Duodenal mucosa (tissue), 2 donors: ENCODE measurements at regions not wholly inside any gene's neighbourhood (a gene's known extent, or its start where the extent isn't known, plus 50 kb on each side); places are given as distances from the start of the nearest gene placed in this dataset.

Source experiments
- H3K27ac ChIP-seq: one replicate; pipeline ENCODE4 v1.7.0; 2013; ENCODE audit warnings: low read depth, low read length
- H3K27me3 ChIP-seq, 2 donors: one replicate each; pipeline ENCODE4 v1.7.0; 2013; ENCODE audit warnings: low read length in 2 of 2, control low read depth in 1 of 2; ENCODE audit not compliant: insufficient read depth in 2 of 2, control insufficient read depth in 1 of 2
- H3K36me3 ChIP-seq, 2 donors: one replicate each; pipeline ENCODE4 v1.7.0; 2013; ENCODE audit warnings: low read length in 2 of 2, control low read depth in 1 of 2; ENCODE audit not compliant: insufficient read depth in 2 of 2, control insufficient read depth in 1 of 2
- H3K4me1 ChIP-seq, 2 donors: one replicate each; pipeline ENCODE4 v1.7.0; 2013; ENCODE audit warnings: low read length in 2 of 2, control low read depth in 1 of 2; ENCODE audit not compliant: insufficient read depth in 2 of 2, control insufficient read depth in 1 of 2
- H3K4me3 ChIP-seq, 2 donors: one replicate each; pipeline ENCODE4 v1.7.0; 2013; ENCODE audit warnings: low read length in 2 of 2, low read depth in 1 of 2
- H3K9ac ChIP-seq, 2 donors: one replicate each; pipeline ENCODE4 v1.7.0; 2013; ENCODE audit warnings: low read length in 2 of 2, low read depth in 1 of 2
- H3K9me3 ChIP-seq, 2 donors: one replicate each; pipeline ENCODE4 v1.7.0; 2013; ENCODE audit warnings: low read length in 2 of 2, control low read depth in 1 of 2; ENCODE audit not compliant: control insufficient read depth in 1 of 2

DNA sequence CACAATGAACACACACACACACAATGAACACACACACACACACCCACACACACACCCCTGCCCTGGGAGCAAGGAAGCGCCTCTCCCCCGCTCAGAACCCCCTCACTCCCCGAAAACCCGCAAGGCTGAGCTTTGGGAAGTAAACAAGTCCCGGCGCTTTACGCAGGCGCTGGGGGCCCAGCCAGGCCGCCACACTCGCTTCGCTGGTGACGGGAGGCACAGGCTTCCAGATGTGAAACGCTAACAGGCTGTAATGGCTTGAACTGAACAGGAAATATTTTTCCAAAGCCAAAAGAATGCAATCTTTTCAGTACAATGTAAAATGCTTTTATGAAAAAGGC is 122.7 kb upstream of the IGF1R start:
- Histone ChIP-seq H3K9me3 (no peaks in the 10 kb centered on the region), H3K4me3 (no peak overlapping the region), H3K4me1 (no peaks in the 10 kb centered on the region), H3K36me3 (no peaks in the 10 kb centered on the region), H3K9ac (no peak overlapping the region), H3K27ac (no peak overlapping the region), H3K27me3 (peaks cover 0 to 8% of the 10 kb centered on the region in 2 donors)

DNA sequence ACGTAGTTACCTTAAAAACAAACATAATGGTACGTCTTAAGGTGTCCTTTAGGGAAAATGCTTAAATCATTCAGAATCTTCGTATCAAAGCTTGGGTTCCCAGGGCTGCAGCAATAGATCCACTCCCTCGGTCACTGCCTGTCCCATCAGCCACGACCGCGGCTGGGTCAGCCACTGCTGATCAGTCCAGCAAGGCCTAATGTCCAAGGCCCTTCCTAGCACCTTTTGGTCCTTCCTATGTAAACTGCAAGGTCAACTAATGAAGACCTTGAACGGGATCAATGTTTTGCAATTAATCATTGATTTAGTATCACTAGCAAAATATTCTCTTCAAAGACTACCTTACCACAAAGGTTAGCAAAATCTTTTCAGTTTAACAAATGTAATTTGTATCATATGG is 122.2 kb upstream of the IGF1R start:
- Histone ChIP-seq H3K9ac (no peak overlapping the region), H3K27me3 (peaks cover 0 to 8% of the 10 kb centered on the region in 2 donors), H3K4me3 (no peak overlapping the region), H3K4me1 (no peaks in the 10 kb centered on the region), H3K27ac (no peak overlapping the region), H3K9me3 (no peaks in the 10 kb centered on the region), H3K36me3 (no peaks in the 10 kb centered on the region)

DNA sequence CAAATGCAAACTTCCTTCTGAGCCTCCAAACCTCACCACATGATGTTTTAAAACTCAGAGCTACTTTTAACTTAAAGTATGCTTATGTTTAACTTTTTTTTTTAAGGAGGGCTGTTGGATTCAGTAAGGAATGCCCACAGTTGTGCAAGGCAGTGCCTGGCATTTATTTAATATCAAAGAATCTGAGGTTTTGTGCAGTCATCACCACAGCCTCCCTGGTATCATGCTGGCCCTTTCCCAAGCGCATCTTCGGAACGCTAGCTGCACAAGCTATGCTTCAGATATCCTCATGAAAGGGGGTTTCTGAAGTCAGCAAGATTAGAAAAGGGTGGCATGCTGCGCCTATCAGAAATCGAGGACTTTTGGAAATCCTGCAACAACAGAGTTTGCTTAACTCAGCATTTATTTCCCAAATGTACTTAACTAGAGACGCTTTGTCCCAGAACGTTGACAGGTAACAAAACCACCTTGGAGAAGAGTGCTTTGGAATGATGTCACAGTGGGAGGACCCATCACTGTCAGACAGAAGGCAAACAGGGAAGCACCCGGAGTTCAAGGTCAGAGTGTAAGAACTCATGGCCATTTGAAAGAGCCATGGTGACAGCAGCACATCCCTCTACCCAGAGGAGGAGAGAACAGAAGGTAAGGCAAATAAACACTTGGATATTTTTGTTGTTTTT is 120.2 kb upstream of the IGF1R start:
- H3K27ac ChIP-seq = no peak overlapping the region
- H3K9me3 ChIP-seq = no peaks in the 10 kb centered on the region
- H3K27me3 ChIP-seq = peaks cover 0 to 8% of the 10 kb centered on the region in 2 donors
- no peaks in the 10 kb centered on the region for H3K4me1 ChIP-seq
- no peak overlapping the region for H3K9ac ChIP-seq
- no peak overlapping the region for H3K4me3 ChIP-seq
- H3K36me3 ChIP-seq = no peaks in the 10 kb centered on the region

DNA sequence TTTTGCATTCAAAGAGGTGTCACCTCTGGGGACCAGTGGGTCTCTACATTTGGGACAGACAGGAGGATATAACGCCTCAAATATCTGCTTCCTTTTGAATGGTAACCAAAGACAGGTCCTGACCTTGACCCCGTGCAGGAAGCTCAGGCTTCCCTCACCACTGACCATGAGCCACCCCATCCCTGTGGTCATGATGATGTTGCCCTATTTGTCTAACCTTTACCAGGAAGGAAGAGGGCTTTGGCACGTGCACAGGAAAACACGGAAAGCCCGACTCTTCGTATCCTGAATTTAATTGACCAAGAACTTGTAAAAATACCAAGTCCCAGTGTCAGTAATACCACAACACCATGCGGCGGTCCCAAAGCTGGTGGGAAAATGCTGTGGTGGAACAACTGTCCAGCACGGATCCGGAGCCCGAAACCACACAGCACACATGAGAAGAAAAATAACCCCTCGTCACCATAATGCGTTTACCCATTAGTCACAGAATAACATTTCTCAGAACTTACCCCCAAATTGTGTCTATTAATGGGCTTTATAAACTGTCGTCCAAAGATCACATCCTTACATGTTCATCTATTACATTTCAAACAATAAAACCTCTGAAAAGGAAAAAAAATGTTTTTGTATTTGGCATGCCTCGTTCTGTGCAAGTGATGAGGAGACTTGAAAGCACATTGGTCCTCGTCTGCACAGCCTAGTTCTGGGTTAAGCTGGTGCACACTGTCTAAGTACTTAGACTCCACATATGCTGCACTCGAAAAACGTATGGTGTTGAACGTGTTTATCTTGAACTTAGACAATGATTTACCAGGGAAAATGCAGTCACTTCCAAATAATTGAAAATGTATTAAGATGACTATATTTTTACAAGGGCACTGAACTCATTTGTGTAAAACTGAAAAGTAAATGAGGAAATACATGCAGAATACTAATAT is 118.9 kb upstream of the IGF1R start:
- Histone ChIP-seq H3K36me3 (no peaks in the 10 kb centered on the region), H3K4me3 (no peak overlapping the region), H3K9me3 (no peaks in the 10 kb centered on the region), H3K27ac (no peak overlapping the region), H3K9ac (no peak overlapping the region), H3K27me3 (peaks cover 0 to 8% of the 10 kb centered on the region in 2 donors), H3K4me1 (no peaks in the 10 kb centered on the region)

DNA sequence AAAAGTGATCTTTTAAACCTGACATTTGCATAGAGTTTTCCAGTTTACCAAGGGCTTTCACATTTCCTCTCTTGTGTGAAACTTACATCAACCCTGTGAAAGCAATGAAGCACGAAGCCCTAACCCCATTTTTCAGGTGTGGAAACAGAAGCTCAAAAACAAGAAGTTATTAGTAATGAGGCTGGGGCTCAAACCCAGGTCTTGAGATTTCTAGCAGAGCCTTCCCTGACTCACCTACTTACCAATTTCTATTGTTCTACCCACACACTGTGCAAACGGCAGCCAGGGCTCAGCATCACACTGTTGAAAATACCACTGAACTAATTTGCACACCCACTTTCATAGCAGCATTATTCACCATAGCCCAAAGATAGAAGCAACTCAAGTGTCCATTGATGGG is 117.8 kb upstream of the IGF1R start:
- Histone ChIP-seq H3K27ac (no peak overlapping the region), H3K4me3 (no peak overlapping the region), H3K27me3 (peaks cover 0 to 8% of the 10 kb centered on the region in 2 donors), H3K4me1 (no peaks in the 10 kb centered on the region), H3K9me3 (no peaks in the 10 kb centered on the region), H3K36me3 (no peaks in the 10 kb centered on the region), H3K9ac (no peak overlapping the region)

DNA sequence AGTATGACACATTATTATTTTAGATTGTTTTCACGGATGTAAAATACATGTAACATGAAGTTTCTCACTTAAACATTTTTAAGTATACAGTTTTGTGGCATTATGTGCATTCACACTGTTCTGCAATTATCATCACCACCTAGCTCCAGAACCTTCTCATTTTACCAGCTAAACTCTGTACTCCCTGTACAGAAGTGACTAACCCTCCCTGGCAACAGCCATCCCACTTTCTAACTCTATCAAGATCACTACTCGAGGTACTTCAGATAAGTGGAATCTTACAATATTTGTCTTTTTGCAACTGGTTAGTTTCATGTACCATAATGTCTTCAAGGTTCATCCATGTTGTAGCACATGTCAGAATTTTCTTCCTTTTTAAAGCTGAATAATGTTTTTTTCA is 116.3 kb upstream of the IGF1R start:
- Histone ChIP-seq H3K27ac (no peak overlapping the region), H3K27me3 (peaks cover 0 to 8% of the 10 kb centered on the region in 2 donors), H3K4me1 (no peaks in the 10 kb centered on the region), H3K9ac (no peak overlapping the region), H3K36me3 (no peaks in the 10 kb centered on the region), H3K9me3 (no peaks in the 10 kb centered on the region), H3K4me3 (no peak overlapping the region)

DNA sequence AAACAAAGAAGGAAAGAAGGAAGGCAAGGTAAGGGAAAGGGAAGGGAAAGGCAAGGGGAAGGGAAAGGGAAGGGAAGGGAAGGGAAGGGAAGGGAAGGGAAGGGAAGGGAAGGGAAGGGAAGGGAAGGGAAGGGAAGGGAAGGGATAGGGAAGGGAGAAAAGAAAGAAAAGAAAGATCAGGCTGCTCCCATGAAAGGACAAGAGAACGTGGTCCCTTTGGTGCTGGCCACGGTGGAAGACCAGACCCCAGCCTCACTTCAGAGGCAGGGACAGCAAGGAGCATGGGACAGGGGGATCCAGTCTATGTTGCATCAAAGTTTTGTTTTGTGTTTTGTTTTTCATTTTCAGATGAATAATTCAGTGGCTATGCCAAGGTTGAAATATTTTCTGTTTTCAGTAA is 111.4 kb upstream of the IGF1R start:
- Histone ChIP-seq H3K4me1 (no peaks in the 10 kb centered on the region), H3K27ac (no peak overlapping the region), H3K9me3 (no peaks in the 10 kb centered on the region), H3K4me3 (no peak overlapping the region), H3K36me3 (no peaks in the 10 kb centered on the region), H3K9ac (no peak overlapping the region), H3K27me3 (peaks cover 3 to 7% of the 10 kb centered on the region in 2 donors)

DNA sequence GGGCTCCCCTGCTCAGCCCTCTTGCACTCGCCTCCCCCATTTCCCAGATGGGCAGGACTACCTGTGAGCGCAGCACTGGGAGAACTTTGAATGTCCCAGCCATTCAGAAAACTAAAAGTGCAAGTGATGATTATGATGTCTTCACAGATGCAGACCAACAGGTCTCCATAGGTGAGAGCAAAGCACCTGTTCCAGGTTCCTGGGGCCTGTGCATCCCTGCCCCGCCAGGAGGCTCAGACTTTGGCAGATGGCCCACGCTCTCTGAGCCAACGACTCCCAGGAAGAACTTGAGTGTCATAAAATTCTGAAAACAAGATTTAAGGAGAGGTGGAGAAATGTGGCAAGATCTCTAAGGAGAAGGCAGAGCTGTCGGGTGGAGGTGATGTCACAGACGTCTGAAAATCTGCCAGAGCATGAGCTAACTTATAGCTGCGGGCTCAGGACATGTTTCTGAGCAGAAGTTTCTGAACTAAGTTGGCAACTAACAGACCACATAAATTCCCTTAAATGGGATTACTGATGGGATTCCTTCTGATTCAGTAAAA is 110.8 kb upstream of the IGF1R start:
- H3K9ac ChIP-seq = no peak overlapping the region
- no peaks in the 10 kb centered on the region for H3K4me1 ChIP-seq
- H3K27me3 ChIP-seq = peaks cover 3 to 9% of the 10 kb centered on the region in 2 donors
- no peaks in the 10 kb centered on the region for H3K9me3 ChIP-seq
- H3K4me3 ChIP-seq = no peak overlapping the region
- no peak overlapping the region for H3K27ac ChIP-seq
- H3K36me3 ChIP-seq = no peaks in the 10 kb centered on the region

DNA sequence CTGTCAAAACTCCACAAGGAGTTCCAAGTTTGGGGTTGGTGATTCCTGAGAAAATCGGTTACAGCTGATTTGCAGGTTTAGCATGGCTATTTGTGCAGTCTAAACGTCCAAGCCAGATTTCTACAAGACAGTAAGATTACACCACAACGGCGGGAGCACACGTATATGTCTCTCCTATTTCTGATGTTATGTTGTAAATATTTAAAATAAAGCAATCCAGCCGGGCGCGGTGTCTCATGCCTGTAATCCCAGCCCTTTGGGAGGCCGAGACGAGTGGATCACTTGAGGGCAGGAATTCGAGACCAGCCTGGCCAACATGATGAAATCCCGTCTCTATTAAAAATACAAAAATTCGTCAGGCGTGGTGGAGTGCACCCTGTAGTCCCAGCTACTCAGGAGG is 106.8 kb upstream of the IGF1R start:
- no peak overlapping the region for H3K4me3 ChIP-seq
- no peak overlapping the region for H3K9ac ChIP-seq
- H3K4me1 ChIP-seq = no peaks in the 10 kb centered on the region
- H3K27me3 ChIP-seq = peaks cover 3 to 13% of the 10 kb centered on the region in 2 donors
- H3K36me3 ChIP-seq = no peaks in the 10 kb centered on the region
- H3K27ac ChIP-seq = no peak overlapping the region
- no peaks in the 10 kb centered on the region for H3K9me3 ChIP-seq

DNA sequence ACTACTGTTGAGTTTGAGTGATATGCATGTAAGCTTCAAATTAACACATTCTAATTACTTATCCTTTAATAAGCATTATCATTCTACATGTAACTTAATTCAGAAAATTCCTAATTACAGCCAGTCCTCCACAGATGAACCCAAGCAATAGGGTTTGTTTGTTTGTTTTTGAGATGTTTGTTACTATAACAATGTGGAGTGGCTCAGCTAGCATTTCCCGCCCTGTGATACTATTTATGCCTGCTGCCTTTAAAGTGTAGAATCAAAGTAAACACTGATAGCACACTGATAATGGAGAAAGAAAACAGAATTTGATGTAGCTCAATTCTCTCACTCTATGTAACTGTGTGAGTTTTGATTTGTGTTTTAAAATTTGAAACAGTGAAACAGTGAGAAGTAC is 105.1 kb upstream of the IGF1R start:
- Histone ChIP-seq H3K27me3 (peaks cover 16 to 19% of the 10 kb centered on the region in 2 donors), H3K27ac (no peak overlapping the region), H3K9ac (no peak overlapping the region), H3K9me3 (no peaks in the 10 kb centered on the region), H3K4me1 (peaks cover 0 to 6% of the 10 kb centered on the region in 2 donors), H3K36me3 (no peaks in the 10 kb centered on the region), H3K4me3 (no peak overlapping the region)
